Posterior cingulate gyrus (tissue), 11 donors: ENCODE measurements at regions not wholly inside any gene's neighbourhood (a gene's known extent, or its start where the extent isn't known, plus 50 kb on each side); places are given as distances from the start of the nearest gene placed in this dataset.
"Not testable (repeated sequence)": the region's sequence is repeated elsewhere in the genome, so short reads cannot be mapped to it uniquely, and the experiment has no call there.

Experiments used
- DNase-seq, 10 donors: peaks; one replicate each; pipeline versions ENCODE4 v3.0.0 to v3.0.0-alpha.2; 2020 to 2021; ENCODE audit warnings: mixed read lengths in 3 of 10
- intact Hi-C: fragments of 100-400 bp; cut with DNase I; formaldehyde crosslinking; loops from one replicate; pipeline ENCODE4 v1.15.1; 2023

DNA sequence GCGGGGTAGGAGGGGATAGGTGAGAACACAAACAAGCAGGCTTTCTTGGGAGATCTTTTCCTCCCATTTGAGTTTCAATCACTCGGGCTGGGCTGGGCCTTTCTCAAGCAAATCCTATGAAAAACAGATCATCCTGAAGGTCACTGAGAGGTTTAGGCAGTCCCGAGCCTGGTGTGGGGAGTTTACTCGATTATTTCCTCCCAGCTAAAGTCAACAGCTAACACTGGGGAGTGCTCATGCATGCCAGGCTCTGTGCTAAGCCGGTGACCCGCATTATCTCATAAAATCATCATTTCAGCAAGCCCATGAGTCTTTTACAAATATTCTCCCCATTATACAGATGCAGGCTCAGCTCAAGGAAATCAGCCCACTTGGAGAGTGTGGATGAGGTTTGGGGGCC, 85.0 kb upstream of the PAX2 start:
- no peak for DNase-seq
- intact Hi-C loops, result no loop called here

DNA sequence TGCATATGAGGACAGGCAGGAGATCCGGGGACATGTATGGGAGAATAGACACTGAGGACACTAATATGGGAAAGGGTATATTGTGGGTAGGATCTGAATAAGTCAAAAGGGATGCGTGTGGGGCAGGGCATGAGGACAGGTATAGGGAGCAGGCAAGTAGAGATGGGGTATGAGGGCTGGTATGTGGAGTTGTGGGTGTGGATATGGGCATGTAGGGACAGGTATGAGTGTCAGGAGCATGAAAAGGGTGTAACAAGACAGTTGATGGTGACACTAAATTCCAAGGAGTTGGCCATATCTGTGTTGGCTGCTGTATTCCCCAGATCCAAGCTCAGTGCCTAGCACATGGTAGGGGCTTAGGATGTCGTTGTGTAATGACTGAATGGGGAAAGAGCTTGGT, 84.4 kb upstream of the PAX2 start:
- no peak for DNase-seq
- intact Hi-C loops, result no loop called here

DNA sequence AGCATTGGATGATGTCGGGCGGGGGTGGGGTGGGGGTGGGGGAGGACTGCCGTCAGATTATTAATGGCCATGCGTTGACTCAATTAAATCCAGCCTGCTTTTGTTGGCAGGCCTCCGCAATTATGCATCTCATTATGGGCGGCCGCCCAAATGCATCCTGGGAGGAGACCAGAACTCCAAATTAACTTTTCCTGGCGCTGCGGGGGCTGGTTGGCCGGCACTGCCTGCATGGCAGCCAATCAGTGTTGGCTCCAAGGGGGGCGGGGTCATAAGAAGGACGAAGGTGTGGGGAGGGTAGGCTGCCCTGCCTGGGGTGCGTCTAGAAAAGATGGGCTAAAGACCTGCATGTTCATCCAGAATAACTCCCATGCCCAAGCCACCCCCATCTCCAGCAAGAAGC, 83.9 kb upstream of the PAX2 start:
- intact Hi-C loops, result no loop called here

DNA sequence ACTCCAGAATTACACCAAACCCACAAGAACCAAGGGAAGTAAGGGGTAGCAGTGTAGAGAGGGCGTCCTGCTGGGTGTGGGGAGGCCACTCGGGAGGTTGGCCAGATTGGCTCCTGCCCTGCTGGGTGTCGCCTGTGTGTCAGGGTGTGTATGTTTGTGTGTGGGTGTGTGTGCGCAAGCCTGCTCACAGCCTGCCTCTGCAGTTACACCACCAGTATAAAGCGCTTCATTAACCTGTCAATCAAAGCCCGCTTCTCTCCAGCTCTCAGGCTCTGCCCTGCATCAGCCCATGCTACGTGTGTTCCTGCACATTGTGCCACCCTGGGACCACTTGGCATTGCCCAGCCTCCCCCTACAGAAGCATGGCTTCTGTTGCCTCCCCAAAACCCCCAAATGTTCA, 83.3 kb upstream of the PAX2 start:
- intact Hi-C loops, result no loop called here
- peak in 1 of 10 donors; percentile 13 for DNase-seq

More for the DNA sequence above, 83.9 kb upstream of the PAX2 start:
- DNase-seq, result peak in 1 of 10 donors; percentile 52

DNA sequence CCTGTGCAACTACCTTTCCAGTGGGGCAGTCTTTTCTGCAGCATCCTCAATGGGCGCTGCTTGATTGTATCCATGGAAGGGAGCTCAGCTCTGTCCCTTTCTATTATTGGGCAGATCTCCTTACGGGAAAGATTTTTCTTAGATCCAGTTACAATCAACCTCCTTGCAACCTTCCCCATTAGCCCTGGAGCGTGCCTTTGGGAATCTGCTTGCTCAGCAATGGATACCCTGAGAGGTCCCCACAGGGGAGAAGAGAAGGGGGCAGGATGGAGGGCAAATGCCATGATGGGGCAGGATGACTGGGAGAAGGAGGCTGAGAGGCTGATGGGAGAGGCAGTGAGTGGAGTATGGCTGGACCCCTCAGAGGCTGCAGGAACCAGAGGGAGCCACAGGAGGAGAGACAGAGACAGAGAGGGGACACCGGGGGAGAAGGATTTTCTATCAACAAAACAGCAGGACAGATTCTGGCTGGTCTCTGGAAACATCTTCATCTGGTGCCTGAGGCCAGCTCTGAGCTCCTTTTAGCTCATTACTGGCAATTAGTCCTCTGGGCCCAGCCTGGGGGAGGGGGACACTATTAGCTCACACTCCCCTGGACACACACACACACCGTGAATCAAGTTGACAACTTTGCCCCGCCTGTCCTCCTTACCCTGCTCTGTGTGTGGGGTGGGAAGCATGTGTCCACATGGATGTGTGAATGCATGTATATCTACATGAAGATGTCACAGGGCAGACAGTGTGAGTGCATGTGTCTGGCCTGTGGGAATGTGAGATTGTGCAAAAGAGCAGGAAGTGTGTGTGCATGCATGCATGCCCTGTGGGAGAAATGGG, 80.8 kb upstream of the PAX2 start:
- peak in 1 of 10 donors; percentile 24 for DNase-seq
- intact Hi-C loops, result no loop called here

DNA sequence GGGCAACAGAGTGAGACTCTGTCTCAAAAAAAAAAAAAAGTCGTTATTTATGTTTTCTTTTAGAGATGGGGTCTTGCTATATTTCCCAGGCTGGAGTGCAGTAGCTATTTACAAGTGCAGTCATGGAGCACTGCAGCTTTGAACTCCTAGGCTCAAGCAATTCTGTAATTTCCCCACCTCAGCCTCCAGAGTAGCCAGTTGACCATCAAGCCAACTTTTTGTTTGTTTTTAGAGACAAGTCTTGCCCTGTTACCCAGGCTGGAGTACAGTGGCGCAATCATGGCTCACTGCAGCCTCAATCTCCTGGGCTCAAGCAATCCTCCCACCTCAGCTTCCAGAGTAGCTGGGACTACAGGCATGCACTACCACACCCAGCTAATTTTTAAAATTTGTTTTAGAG, 78.7 kb upstream of the PAX2 start:
- DNase-seq, intact Hi-C loops: not testable (repeated sequence)

DNA sequence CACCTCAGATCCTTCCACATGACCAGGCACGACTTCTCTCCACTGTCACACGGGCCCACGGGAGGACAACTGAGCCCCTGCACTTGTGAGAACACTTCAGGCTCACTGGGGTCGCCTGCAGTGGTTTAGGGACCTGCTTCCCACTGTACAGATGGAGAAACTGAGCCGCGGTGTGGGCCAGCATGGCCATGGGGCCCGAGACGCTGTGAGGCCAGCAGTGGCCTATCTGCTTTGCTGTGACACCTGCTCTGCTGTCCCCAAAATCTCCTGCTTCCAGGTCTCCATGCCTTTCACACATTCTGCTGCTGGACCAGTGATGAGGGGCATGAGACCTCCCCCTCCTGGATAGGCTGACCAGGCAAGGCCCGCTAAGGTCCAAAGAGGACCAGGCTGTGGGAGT, 75.8 kb upstream of the PAX2 start:
- DNase-seq, result peak in 1 of 10 donors; percentile 59
- intact Hi-C loops, result no loop called here

DNA sequence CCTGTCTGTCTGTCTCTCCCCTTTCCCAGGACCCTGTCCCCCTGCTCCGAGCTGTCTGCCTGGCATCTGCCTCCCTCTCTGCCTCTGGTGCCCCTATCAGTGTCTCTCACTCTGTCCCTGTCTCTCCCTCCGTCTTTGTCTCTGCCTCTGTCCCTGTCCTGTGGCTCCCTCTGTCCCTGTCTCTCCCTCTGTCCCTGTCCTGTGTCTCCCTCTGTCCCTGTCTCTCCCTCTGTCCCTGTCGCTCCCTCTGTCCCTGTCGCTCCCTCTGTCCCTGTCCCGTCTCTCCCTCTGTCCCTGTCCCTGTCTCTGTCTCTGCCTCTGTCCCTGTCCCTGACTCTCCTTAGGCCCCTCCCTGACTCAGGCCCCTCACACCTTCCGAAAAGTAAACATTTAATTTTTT, 75.0 kb upstream of the PAX2 start:
- intact Hi-C loops, result no loop called here
- DNase-seq, result peak in 1 of 10 donors; percentile 39

DNA sequence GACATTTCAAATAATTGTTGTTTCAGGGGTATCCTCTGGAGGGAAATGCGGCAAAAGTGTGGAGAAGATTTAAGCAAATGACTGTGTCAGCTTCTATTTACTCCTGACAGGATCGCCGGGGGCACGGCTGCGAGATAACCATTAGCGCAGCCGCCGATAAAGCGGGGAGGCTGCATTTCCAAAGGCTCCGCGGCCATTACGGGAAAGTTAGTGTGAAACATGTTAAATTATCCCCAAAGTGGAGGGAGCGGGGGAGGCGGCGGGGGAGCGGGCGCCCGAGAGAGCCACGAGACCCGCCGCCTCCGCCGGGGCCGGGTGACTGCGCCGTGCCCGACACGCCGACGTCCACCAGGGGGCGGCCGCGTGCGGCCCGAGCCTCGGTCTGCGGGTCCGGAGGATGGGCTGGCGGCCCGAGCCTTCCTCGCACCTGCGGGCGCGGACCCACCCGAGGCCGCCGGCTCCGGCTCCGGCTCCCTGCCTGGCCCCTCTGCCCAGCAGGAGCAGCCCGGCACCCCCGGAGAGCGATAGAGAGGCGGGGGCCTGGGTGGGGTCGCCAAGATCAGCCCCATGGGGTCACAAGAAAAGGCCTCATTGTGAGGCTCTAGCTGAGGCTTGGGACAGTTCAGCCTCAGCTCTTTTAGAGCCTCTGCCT, 74.4 kb upstream of the PAX2 start:
- DNase-seq, result peak in 3 of 10 donors; percentile 16 to 53 (median 19)
- intact Hi-C loops, result no loop called here

DNA sequence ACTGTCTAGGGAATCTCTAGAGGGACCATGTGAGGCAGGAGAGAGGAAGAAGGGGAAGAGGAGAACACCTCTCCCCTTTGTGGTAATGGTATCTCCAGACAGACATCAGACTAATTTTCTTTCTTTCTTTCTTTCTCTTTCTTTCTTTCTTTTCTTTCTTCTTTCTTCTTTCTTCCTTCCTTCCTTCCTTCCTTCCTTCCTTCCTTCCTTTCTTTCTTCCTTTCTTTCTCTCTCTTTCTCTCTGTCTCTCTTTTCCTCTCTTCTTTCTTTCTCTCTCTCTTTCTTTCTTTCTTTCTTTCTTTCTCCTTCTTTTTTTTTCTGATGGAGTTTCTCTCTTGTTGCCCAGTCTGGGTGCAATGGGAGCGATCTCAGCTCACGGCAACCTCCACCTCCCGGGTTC, 73.2 kb upstream of the PAX2 start:
- intact Hi-C loops, result no loop called here
- no peak for DNase-seq

DNA sequence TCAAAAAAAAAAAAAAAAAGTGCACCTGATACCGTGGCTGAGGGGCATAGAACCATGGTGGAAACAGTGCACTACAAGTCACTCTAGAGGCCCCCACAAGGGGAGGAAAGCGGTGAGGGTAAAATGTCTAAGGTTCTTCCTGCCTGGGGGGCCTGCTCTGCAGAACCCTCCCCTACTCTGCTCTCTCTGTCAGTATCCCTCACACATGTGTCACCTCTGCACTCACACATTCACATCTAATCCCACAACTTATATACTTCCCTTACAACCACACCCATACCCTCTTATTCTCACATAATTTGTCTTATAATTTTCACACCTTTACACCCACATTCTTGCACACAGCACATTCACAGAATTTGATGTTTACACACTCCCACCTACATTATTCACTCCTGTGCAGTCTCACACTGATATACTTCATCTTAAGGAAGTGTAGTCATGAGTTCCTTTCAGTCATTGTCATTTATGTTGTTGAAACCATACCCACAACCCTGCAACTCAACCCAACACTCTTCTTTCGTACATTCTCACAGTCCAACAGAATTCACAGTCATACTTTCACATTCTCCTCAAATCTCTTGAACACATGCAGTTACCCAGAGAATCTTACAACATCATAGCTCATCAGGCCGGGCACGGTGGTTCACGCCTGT, 68.0 kb upstream of the PAX2 start:
- intact Hi-C loops, result no loop called here

DNA sequence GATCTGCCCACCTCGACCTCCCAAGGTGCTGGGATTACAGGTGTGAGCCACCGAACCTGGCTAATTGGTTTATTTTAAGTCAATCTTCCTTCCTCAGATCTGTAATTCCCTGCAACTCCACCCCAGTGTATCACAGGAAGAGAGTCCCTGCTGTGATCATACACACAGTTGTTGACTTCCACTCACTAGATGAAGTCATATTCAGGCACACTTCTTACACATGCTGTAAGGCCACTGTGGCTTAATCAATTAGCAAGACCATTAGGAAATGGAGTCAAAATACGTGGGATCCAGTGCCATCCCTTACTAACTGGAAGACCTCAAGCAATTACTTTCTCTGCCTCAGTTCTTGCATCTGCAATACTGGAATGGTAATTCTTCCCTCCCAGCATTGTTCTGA, 66.1 kb upstream of the PAX2 start:
- intact Hi-C loops, result no loop called here
- no peak for DNase-seq

More for the DNA sequence above, 68.0 kb upstream of the PAX2 start:
- no peak for DNase-seq

DNA sequence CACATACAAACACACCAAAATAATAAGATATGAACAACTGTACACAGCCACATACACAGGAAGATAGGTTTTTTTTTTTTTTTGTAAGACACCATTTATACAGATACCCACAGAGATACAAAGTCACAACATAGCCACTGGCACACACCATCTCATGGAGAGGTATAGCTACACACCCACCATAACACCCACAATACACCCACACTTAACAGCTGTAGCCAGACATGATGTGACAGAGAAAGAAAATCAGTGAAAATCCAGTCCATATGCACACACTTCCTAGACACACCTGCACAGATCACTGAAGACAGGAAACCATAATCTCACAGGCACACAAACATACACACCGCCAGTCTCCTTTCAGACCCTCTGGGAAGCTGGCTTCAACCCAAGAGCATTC, 62.4 kb upstream of the PAX2 start:
- no peak for DNase-seq
- intact Hi-C loops, result no loop called here

DNA sequence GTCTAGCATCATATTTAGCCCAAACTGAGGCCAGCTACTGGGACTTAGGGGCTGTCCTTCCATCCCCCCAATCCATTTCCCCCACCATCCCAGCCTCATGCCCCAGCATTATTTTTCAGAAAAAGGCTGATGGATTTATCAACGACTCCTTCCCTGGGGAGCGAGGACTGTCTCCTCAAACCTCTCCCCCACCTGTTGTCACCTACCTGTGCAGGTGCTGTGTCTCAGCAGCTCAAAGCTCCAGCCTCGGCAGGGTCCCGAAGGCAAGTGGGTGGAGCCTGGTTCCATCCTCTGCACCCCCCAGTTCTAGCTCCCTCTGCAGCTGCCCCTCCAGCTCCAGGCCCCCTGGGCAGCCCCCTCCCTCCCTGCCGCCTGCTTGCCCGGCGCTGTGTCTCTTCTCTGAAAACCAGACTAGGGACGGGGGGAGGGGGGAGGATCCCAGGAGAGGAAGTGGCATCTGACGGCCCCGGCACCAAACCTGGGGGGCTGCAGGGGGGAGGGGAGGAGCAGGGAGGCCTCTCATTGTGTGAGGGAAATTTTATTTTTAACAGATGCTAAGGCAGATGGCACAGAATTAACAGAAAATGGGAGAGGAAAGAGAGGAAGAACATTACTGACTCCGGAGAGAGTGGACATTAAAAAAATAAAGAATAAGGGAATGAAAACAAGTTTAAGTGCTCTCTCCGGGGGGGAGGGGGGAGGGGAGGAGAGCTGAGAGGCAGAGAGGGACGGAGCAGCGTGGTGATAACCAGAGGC, 61.7 kb upstream of the PAX2 start:
- DNase-seq, result no peak
- intact Hi-C loops, result no loop called here

DNA sequence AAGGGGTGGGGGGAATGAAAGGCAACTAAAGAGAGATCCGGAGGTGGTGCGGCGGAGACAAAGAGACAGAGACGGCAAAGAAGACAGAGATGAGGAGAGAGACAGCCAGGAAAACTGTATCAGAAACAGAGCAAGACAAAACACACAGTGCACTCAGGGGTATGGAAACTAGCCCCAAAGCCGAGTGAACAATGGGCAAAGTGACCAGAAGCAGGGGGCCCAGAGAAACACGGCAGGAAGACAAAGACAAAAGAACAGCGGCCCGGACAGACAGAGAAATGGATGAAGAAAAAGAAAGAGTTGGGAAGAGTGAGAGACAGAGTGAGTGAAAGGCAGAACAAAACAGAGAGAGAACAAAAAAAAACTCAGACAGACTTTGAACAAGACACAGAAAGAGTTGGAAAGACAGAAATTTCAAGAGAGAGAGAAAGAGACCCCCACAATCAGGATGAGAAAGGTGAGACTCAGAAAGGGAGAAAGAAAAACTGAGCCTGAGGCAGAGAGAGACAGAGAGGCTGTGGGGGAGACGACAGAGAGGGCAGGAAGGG, 60.6 kb upstream of the PAX2 start:
- DNase-seq, result no peak
- intact Hi-C loops, result no loop called here

DNA sequence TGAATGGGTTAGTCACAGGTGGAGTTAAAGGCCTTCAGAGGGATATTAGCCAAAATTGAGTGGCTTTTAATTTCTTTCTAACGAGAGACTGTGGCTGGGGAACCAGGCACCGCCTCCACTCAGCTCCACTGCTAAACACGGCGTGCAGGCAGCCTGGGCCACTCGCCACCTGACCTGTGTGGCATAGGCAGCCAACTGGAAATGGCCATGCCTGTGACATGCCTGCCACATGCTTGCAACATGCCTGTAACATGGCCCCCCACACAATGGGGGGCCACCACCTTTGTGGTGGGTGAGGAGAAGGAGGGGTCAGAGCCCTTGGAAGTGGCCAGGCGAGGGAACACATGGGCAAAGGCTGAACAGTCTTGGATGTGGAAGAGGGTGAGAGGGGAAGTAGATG, 60.1 kb upstream of the PAX2 start:
- no peak for DNase-seq
- intact Hi-C loops, result no loop called here

DNA sequence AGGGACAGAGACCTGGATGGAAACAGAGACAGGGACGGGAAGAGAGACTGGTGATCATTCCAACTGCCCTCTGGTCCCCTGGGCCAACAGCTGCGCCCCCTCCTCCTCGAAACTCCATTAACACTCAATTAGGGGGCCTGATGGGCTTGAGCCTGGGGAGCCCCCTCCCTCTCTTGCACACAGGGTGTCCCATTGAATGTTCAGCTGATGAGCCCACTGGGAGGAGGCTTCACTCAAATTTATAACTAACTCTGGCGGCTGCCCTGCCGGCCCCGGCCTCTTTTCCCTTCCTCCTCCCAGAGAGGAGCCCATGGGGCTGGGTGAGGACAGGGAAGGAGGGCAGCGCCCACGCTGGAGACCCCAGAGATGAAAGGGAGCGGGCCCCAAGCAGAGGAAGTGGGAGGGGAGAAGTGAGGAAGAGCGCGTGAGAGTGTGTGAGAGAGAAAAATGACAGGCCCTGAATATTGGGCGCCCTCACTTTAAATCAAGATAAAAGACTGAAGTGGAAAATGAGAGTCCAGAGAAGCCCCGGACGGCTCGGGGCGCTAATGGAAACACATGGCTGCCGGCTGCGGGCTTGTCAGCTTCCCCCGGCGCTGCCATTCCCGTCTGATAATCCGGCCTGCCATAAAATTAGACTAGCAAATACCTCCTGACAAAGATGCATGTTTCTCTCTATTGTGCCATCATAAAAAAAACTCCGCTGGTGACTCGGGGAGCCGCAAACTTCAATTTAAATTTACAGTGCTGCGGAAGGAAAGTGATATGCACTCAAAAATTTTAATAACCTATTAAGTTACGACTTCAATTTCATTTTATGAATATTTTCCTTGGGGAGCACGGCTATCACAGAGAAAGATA, 58.0 kb upstream of the PAX2 start:
- no peak for DNase-seq
- intact Hi-C loops, result no loop called here

DNA sequence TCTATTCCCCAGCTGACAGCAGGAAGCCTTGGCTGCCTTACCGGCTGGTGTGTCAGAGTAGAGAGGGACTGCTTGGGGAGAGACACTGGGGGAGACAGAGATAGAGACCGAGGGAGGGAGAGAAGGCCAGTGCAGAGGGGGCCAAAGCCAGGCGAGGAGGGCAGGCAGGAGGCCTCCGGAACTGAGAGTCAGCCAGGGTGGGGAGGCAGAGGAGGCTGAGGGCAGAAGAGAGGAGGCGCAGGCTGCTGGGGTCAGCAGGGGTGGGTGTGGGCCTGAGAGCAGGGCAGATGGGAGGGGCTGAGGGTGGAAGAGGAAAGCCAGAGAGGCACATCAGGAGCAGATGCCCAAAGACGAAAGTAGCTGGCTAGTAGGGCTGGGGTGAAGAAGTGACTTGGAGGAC, 57.2 kb upstream of the PAX2 start:
- intact Hi-C loops, result no loop called here
- peak in 1 of 10 donors; percentile 70 for DNase-seq

DNA sequence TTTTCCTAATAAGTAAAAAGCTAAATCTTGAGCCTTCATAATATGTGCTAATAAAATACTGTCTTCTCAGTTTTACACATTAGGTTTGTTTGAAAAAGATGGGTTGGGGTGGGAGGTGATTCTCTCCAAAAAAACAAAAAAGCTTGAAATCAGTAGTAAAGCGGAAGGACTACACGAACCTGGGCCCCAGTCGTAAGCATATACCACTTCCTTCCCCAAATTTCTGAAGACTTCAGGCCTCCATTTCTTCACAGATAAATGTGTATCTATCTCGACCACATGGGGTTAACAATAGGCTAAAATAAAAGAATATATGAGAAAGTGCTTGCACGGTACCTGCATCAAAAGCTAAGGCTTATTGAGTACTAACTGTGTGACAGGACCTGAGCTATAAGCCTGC, 51.6 kb upstream of the PAX2 start:
- intact Hi-C loops, result no loop called here
- DNase-seq, result no peak
